ENCODE measurements at regions not wholly inside any gene's neighbourhood (a gene's known extent, or its start where the extent isn't known, plus 50 kb on each side); places are given as distances from the start of the nearest gene placed in this dataset.
"Not testable (repeated sequence)": the region's sequence is repeated elsewhere in the genome, so short reads cannot be mapped to it uniquely, and the experiment has no call there.

DNA sequence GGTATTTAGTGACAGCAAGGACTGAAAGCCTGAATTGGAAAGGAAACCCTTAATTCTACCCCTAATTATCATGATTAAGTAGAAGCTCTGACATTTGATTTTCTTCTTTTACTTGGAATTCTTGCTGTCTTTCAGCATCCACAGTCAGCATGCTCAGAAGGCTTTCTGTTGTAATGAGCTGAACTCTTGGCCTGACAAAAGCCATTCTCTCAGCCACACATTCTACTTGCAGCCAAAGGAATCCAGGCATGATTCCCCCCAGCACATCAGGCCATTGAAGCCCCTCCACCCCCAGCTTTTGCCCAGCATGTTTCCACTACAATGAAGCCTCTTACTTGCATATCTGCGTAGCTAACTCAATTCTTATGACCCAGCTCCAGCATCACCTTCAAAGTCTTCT is 94.3 kb upstream of the FRMD4A start:
- no peak for DNase-seq

DNA sequence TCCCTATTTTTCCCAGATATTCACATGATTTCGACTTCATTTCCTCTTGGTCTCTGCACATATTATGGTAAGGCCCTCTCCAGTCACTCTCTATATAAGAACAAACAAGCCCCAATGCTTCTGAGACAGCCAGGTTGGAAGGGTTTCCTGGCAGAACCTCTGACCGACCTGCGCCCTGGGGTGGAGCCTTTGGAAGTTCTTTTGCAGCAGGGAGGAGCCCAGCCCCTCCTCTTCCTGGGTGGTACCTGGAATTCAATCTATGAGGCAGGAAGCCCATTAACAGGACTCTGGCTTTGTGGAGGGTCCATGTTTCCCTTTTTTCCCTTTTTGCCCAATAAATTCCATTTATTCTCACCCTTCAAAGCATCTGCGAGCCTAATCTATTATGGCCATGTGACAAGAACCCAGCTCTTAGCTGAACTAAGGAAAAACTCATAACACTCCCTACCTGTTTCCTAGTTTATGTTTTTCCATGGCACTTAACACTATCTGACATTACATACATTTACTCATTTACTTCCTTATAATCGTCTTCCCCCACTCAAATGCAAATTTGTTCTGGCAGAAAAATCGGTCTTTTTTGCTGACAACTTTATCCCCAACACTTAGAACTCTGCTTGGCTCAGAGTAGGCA is 92.5 kb upstream of the FRMD4A start:
- DNase-seq, result no peak

DNA sequence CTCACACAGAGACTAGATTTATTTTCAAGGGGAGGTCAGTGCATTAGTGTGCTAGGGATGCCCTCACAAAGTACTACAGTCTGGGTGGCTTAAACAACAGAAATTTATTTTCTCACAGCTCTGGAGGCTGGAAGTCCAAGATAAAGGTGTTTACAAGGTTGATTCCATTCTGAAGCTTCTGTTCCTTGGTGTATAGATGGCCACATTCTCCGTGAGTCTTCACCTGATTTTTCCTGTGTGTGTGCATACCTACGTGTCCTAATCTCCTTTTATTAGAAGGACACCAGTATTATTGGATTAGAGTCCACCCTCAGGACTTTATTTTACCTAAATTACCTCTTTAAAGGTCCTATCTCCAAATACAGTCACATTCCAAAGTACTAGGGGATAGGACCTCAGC is 91.7 kb upstream of the FRMD4A start:
- no peak for DNase-seq

DNA sequence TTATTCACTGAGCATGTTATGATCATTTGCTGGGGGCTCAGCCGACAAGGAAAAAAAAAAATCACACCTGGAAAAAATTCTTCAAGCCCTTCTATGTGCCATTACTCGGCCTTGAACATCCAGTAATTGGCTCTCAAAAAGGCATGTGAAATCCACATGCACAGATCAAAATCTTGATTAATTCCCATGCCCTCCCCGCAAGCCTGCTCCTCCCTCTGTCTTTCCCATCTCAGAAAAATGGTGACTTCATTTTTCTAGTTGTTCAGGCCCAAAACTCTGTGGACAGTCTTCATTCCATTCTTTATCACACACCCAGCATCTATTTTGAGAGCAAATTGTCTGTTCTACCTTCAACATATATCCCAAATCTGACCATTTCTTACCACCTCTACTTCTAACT is 91.2 kb upstream of the FRMD4A start:
- no peak for DNase-seq

DNA sequence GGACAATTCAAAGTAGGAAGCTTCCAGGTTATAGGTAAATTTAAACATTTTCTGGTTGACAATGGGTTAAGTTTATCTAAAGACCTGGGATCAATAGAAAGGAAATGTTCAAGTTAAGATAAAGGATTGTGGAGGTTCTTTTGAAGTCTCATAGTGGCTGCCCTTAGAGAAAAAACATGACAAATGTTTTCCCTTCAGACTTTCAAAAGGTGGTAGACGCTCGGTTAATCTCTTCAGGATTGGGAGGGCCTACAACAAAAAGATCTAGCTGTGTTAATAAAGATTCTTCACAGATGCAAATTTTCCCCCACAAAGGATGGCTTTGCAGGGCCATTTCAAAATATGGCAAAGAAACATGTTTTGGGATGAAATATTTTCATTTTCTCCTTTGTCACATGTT is 86.6 kb upstream of the FRMD4A start:
- DNase-seq, result not testable (repeated sequence)

DNA sequence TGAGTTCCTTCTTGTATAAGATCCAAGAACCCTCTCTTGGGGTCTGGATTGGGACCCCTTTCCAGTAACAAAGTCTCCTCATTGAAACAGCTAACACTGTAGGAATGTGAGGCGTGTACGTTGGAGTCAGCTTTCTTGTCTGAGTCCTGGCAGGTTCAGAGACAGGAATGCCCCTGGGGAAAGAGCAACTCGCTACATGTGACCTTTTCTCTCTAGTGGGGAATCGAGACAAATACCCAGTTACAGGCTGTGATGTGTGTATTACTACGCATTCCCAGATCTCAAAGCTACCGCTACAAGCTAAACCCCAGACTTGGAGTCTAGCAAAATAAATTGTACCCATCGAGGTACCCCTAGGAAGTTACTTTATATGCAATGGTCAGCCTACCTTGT is 85.6 kb upstream of the FRMD4A start:
- DNase-seq, result no peak

DNA sequence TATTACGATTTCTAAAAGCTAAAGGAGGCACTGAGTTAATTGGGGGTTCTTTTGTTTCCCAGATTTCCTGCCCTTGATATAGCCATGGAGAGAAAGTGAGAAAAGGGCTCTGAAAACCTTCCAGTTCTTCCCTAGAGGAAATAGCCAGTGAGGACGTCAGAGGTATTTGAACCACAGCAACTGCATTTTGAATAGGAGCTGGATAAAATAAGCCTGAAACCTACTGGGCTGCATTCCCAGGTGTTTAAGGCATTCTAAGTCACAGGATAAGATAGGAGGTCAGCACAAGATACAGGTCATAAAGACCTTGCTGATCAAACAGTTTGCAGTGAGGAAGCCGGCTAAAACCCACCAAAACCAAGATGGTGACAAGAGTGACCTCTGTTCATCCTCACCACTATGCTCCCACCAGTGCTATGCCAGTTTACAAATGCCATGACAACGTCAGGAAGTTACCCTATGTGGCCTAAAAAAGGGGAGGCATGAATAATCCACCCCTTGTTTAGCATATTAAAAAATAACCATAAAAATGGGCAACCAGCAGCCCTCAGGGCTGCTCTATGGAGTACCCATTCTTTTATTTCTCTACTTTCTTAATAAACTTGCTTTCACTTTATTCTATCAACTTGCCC is 85.1 kb upstream of the FRMD4A start:
- DNase-seq, result no peak

DNA sequence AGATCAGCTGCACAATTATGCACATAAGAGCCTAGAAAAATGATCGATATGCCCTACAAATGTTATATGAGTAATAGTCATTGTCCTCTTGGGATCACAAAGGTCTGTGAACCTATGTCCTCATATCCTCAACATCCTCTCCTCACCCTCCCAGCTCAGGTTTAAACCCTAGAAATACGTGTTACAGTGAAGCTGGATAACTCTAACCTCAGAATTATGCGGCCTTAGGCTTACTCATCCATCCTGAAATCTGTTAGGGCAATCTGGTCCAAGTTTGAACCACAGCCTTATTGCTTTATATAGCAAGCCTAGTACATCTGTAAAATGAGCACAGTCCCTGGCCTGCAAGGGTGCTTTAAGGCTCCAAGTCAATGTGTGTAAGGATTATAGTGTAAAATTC is 84.2 kb upstream of the FRMD4A start:
- no peak for DNase-seq

DNA sequence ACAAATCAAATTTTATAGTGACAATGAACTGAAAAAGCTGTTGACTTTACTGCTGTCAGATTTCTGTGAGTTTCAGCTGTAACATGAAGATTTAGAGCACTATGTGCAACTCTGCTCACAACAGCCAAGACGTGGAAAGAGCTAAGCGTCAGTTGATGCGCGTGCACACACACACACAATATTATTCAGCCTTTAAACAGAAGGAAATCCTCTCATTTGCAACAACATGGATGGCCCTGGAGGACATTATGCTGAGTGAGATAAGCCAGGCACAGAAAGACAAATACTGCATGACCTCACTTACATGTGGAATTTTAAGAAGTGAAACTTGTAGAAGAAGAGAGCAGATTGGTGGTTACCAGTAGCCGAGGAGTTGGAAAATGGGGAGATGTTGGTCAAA is 82.8 kb upstream of the FRMD4A start:
- no peak for DNase-seq

DNA sequence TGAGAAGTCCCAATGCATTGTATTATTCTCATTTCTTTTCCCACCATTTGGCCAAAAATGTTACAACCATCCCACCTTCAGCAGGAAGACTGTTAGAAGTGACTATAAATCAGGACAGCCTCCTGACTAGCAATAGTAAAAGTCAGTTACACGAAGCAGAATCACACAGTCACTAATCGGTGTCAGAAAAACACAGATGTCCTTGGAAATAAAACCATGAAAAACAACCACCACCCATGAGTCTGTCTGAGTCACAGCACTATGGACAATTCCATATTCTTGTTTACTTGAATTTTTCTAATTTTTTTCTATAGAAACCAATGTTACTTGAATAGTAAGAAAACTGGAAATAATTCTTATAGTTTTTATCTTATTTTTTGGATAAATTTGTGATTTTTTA is 81.9 kb upstream of the FRMD4A start:
- no peak for DNase-seq

DNA sequence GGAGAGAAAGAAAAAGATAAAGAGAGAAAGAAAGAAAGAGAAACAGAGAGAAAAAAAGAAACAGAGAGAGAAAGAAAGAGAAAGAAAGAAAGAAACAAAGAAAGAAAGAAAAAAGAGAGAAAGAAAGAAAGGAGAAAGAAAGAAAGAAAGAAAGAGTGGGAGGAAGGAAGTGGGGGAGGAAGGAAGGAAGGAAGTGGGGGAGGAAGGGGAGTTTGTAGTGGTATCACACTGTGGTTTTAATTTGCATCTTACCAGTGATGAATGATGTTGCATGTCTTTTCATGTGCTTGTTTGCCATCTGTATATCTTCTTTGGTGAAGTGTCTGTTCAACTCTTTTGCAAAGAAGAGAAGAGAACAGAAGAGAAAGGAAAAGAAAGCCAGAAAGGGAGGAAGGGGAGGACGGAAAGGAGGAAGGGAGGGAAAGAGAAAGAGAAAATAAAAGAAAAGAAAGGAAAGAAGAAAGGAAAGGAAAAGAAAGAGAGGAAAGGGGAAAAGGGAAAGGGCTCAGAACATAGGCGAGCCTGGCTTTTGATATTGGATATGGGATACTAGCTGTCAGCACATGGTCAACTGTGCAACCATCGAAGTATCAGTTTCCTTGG is 79.2 kb upstream of the FRMD4A start:
- no peak for DNase-seq

DNA sequence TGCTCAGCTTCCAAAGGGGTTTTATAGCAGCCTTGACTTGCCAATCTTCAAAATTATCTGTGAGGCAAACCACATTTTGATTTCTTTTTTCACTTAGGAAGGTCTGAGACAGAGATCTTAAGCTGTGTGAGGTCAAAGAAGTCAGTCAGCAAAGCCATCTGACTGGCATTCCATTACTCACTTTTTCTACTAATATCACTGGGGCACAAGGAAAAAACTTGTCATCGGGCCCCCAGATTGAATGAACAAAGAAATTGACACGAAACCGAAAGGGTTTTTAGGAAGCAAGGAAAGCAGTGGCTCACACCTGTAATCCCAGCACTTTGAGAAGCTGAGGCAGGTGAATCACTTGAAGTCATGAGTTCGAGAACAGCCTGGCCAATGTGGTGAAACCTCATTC is 78.5 kb upstream of the FRMD4A start:
- DNase-seq, result no peak

DNA sequence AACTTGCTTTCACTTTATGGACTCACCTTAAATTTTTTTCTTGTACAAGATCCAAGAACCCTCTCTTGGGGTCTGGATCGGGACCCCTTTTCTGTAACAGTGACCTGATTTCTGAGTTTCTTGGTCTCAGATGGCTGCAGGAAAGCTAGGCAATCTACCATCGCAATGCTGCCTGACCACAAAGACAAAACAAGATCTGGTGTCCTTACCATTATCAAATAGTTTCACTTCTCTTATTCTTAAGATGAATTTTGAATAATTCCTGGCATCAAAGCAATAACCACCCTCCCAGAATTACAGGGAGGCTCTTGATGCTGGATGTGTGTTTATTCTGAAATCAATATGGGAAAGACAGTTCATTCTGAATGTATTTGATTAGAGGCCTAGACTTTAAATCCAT is 77.4 kb upstream of the FRMD4A start:
- no peak for DNase-seq

DNA sequence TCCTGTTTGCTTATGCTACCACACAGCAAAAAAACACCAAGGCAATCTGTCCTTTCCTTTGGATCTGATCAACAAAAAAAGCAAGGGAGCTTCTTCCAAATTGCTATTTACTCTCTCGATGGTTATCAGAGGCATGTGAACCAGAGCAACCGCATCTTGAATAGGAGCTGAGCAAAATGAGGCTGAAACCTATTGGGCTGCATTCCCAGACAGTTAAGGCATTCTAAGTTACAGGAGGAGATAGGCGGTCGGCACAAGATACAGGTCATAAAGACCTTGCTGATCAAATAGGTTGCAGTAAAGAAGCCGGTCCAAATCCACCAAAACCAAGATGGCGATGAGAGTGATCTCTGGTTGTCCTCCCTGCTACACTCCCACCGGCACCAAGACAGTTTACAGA is 76.8 kb upstream of the FRMD4A start:
- DNase-seq, result no peak

DNA sequence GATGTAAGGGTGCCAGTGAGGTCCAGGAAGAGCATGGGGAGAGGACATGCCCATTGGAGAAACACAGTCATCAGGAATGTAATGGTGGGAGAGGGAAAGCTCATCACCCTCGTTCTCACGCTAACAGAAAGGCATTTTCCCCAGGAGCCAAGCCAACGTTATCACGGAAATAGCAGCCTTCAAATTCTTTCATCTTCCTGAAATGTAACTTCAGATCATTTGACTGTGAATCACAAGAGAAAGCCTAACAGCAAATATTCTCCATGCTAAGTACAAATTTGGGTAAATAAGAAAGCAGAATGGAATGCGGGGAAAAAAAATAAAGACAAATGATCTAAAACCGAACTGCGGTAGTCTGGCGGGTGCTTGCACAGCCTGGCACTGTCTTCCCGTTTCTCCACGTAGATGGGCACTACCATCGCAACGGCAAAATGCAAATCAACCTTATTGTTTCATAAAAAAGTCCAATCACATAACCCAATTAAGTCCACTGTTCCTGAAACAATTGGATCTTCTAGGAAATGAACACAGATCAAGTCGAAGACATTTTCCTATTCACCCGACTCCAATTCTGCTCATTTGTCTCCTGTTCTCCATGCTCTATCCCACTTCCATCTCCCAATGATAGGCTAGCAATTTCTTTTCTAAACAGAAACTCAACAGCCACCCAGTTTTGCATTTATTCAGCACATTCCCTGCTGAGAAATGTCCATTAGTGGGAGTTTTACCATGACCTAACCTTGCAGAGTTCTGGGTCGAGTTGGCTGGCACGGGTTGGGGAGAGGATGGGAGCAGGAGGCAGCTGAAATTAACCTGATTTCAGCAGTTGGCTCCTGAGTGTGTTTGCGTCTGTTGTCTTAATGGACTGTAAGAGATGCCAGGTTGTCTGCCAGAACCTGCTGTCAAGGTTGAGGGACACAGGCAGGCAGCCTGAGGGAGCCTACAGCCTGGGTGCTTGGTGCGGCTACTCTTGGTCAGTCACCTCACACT is 74.6 kb upstream of the FRMD4A start:
- no peak for DNase-seq

DNA sequence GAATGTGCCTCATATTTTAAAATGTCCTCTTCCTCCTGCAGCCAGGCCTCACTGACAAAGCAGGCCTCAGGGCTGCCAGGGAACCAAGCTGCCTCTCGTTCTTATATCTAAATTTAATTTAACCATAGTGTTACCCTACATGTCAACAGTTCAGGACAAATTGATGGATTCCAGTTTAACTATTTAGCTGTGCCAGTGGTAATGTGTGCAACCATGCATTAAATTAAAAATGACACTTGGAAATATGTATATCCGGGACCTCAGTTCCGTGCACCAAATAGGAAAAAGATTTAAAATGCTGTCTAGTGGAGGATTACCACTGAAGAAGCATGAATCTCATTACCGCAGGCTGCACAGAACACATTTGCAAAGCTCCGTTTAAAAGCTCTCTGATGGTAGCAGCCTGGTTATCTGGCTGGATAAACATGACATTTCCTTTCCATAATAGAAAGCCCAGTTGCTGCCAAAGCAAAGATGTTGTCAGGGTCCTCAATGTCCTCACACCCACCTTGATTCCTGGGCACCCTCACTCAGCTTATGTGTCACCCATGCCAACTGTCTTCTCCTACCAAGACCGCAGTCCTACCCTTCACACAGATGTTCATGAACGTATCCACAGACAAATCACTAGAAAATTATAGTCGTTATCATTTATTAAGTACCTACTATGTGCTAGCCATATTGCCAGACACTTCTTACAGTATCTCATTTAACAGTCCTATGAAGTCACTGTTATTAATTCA is 73.3 kb upstream of the FRMD4A start:
- no peak for DNase-seq

DNA sequence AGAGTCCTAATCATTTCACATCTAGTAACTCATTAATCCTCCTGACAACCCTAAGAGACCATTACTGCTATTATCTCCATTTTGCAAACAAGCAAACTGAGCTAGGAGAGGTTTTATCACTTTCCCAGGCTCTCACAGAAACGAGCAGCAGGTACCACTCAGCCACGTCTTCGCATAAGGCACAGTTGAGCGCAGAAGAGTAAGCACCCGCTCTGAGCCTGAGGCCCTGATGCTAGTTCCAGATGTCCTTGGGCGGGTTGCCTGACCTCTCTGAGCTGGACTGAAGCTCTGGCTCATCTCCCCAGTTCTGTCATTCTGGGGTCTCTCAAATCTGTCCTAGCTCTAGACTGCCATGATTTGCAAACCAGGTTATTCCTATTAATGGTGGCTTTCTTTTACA is 72.6 kb upstream of the FRMD4A start:
- DNase-seq, result no peak

DNA sequence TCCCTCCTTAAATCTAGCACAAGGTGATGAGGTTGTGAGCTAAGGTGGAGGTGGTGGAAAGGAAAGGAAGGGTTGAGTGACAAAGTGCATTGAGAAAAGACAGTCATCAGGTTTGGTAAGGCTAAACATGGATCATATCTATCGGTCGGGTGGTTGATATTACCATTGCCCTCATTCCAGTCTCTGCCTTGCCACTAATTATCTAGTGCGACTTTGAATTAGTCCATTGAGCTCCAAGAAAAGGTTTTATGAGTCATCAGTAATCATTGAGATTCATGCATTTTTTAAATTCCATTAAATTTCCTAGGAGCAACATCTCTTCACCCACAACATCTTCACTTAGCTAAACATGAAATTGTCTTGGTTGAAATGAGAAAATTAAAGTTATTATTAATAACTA is 68.9 kb upstream of the FRMD4A start:
- DNase-seq, result no peak

DNA sequence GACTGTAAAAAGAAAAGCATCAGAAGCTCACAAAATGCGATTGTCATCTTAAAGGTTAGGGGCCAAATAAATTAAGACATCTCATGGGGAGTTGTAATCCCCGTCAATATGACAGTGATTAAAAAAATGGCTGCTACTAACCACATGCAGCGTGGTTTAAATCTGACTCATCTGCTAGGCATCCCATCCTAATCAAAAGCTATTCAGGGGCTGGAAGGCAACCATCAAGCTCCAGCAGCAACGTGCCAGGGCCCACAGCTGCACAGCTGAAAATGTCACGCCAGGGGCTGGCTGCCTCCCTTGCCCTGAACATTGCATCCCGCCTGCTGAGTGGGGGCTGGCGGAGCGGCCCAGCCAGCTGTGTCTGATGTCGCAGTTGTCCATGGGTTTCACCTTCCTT is 66.3 kb upstream of the FRMD4A start:
- DNase-seq, result peak; percentile 88

DNA sequence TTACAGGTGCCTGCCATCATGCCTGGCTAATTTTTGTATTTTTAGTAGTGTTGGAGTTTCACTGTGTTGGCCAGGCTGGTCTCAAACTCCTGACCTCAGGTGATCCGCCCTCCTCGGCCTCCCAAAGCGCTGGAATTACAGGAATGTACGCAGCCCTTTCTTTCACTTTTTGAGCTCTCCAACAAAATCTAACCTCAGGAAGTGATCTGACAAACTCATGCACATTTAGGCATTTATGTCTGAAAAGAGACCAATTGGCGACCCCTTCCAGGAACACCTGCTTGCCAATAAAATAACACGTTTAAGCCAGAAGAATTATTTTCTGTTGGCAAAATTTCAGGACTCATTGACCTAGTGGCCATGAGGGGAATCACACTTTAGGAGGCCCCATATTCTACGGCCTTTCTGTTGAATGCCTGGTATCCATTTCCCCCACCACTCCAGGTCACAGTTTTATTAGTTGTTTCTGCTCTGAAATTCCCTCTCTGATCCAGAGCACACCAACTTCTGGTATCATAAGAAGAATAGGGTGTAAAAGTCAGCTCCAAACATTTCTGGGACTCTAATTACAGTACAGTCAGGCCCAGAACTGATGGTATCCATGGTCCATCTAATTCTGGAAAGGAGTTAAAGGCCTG is 65.8 kb upstream of the FRMD4A start:
- DNase-seq, result no peak

DNA sequence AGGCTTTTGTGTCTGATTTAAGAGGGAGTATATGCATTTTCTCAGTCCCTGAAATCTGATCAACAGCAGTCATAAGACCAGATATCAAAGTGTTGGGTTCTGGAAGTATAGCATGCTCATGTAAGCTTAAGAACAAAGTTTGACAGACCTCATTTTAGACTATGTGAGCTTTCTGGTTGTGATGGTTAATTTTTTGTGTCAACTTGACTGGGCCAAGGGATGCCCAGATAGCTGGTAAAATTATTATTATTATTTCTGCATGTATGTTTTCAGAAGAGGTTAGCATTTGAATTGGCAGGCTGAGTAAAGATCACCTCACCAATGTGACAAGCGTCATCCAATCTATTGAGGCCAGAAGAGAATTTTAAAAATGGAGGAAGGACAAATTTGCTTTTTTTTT is 63.5 kb upstream of the FRMD4A start:
- no peak for DNase-seq

DNA sequence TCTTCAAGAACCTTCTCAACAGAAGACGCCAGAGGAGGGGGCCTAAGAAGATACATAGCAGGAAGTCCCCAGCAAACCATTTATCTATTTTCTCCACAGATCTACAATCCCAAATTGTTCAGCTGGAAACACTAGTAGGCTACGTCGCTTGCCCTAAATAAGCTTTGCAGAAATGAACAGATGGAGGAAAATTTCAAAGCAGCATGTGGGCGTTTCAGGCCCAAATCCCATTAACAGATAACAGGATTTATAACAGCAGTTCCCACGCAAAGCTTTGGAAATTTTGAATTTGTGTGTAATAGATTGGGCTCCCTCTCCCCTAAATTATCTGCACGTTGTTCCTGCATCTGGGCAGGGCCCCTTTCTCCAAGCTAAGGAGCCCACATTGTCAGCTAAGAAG is 60.6 kb upstream of the FRMD4A start:
- no peak for DNase-seq
